ENCODE measurements at regions not wholly inside any gene's neighbourhood (a gene's known extent, or its start where the extent isn't known, plus 50 kb on each side); places are given as distances from the start of the nearest gene placed in this dataset.
A peak's percentile ranks its signal among the peaks of the same experiment; 100 is the strongest.

GRCh38 chr10:3493621-3494020, 291.4 kb downstream of the KLF6 start:
- no peak for DNase-seq (ENCODE audit: low read depth in 4 of 4, low spot score in 3 of 4)

GRCh38 chr10:3491571-3491970, 293.4 kb downstream of the KLF6 start:
- no peak for DNase-seq (ENCODE audit: low read depth in 4 of 4, low spot score in 3 of 4)

- no peak for DNase-seq (ENCODE audit: low read depth in 4 of 4, low spot score in 3 of 4)
Observed at GRCh38 chr10:3487228-3487627, 297.8 kb downstream of the KLF6 start.

GRCh38 chr10:3486346-3487065, 298.5 kb downstream of the KLF6 start:
- DNase-seq (ENCODE audit: low read depth in 4 of 4, low spot score in 3 of 4) = peak in 2 of 4 donors; percentile 64 to 73

- DNase-seq (ENCODE audit: low read depth in 4 of 4, low spot score in 3 of 4) = no peak
Observed at GRCh38 chr10:3485057-3485686, 299.8 kb downstream of the KLF6 start.

- DNase-seq (ENCODE audit: low read depth in 4 of 4, low spot score in 3 of 4) = no peak
Observed at GRCh38 chr10:3484306-3485056, 300.5 kb downstream of the KLF6 start.

- DNase-seq (ENCODE audit: low read depth in 4 of 4, low spot score in 3 of 4) = peak; percentile 84 to 93 (median 87)
Observed at GRCh38 chr10:3482200-3482993, 302.6 kb downstream of the KLF6 start.

- DNase-seq (ENCODE audit: low read depth in 4 of 4, low spot score in 3 of 4) = no peak
Observed at GRCh38 chr10:3481496-3481895, 303.5 kb downstream of the KLF6 start.

- DNase-seq (ENCODE audit: low read depth in 4 of 4, low spot score in 3 of 4) = no peak
Observed at GRCh38 chr10:3480990-3481315, 304.1 kb downstream of the KLF6 start.

- no peak for DNase-seq (ENCODE audit: low read depth in 4 of 4, low spot score in 3 of 4)
Observed at GRCh38 chr10:3480281-3480989, 304.6 kb downstream of the KLF6 start.

GRCh38 chr10:3478632-3479240, 306.2 kb upstream of the PITRM1 start:
- no peak for DNase-seq (ENCODE audit: low read depth in 4 of 4, low spot score in 3 of 4)

- DNase-seq (ENCODE audit: low read depth in 4 of 4, low spot score in 3 of 4) = no peak
Observed at GRCh38 chr10:3478153-3478552, 305.6 kb upstream of the PITRM1 start.

- DNase-seq (ENCODE audit: low read depth in 4 of 4, low spot score in 3 of 4) = no peak
Observed at GRCh38 chr10:3477683-3478082, 305.1 kb upstream of the PITRM1 start.

- no peak for DNase-seq (ENCODE audit: low read depth in 4 of 4, low spot score in 3 of 4)
Observed at GRCh38 chr10:3476640-3477448, 304.3 kb upstream of the PITRM1 start.

GRCh38 chr10:3476186-3476585, 303.6 kb upstream of the PITRM1 start:
- DNase-seq (ENCODE audit: low read depth in 4 of 4, low spot score in 3 of 4) = no peak

GRCh38 chr10:3475367-3475766, 302.8 kb upstream of the PITRM1 start:
- no peak for DNase-seq (ENCODE audit: low read depth in 4 of 4, low spot score in 3 of 4)

- DNase-seq (ENCODE audit: low read depth in 4 of 4, low spot score in 3 of 4) = no peak
Observed at GRCh38 chr10:3474266-3474665, 301.7 kb upstream of the PITRM1 start.

GRCh38 chr10:3473271-3473670, 300.7 kb upstream of the PITRM1 start:
- DNase-seq (ENCODE audit: low read depth in 4 of 4, low spot score in 3 of 4) = no peak

All from left renal pelvis (tissue), 4 donors.